GM19397 (cell line): ENCODE measurements at regions not wholly inside any gene's neighbourhood (a gene's known extent, or its start where the extent isn't known, plus 50 kb on each side); places are given as distances from the start of the nearest gene placed in this dataset.

Experiments
- ATAC-seq: cut with Tn5 transposase; IDR thresholded peaks from one replicate; pipeline ENCODE4 v1.9.1; 2021; ENCODE audit warnings: mild to moderate bottlenecking, moderate library complexity; ENCODE audit not compliant: unreplicated experiment

DNA sequence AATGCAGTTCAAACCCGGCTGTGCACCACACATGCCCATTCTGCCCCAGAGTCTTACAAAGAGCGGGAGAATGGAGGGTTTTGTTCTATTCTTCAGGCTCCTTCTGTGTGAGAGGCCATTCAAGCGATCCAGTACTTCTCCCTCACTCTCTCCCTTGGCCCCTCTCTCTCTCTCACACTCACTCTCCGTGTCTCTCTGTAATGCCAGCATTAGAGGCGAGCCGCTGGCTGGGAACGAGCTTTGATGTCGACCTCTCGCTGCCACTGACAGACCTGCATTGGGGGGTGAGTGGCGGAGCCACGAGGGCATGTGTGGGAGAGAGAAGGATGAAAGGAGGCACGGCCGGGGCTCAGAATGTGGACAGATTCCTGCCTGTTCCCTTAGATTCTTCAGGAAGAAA lies 231.7 kb upstream of the ARRDC4 start:
- ATAC-seq = no peak

DNA sequence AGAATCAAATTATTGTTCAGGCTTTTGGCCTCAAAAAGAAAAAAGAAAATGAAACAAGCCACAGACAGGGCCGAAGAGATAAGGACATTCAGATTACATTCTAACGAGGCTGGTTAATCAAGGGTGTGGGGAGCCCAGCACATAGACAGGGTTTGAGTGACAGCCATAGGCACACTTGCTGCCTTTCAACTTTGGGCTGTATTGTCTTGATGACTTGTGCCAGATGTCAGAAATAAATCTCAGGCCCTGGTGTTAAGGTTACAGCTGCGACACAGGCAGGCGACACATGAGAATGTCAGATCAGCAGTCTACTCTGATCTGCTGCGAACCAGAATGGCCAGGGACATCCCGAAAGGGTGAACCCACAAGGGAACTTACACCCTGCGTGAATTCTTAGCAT lies 231.2 kb upstream of the ARRDC4 start:
- ATAC-seq = no peak

DNA sequence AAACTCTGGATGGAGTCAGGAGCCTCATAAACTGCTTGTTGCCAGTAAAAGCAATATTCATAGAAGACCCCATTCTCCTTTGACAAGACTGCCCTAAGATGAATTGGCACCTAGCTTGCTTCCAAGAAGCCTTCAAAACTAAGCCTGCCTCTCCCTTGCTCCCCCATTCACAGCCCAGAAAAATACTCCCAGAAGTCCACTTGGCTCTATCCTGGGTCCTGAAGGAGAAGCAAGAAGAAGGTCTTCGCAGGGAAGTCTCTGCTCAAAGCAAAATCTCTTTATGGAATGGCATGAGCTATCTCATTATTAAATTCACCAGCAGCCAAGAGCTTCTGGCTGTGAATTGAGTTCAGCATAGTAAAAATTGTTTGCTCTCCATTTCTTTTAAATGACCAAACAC lies 230.2 kb upstream of the ARRDC4 start:
- no peak for ATAC-seq

GRCh38 chr15:97731859-97732258 lies 228.6 kb upstream of the ARRDC4 start:
- no peak for ATAC-seq

DNA sequence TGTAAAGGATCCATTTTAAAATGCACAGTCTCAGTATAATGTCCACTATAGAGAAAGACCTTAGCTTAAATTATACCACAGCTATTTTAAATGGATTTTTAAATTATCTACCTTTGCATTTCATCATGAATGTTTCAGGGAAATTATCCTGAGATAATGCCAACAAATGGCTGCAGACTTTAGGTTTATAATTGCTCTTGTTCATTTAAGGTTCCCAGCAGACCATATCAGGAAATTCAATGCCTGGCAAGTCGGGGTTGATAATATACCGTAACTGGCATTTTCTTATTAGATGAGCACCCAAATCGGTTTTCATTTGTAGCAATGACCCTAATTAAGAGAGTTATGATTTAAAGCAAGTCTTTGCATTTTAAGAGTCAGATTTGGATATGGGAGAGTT lies 227.1 kb upstream of the ARRDC4 start:
- ATAC-seq = no peak

GRCh38 chr15:97736748-97737147 lies 223.8 kb upstream of the ARRDC4 start:
- no peak for ATAC-seq

- peak; percentile 76 for ATAC-seq
Observed at GRCh38 chr15:97745481-97746071, 214.9 kb upstream of the ARRDC4 start.

DNA sequence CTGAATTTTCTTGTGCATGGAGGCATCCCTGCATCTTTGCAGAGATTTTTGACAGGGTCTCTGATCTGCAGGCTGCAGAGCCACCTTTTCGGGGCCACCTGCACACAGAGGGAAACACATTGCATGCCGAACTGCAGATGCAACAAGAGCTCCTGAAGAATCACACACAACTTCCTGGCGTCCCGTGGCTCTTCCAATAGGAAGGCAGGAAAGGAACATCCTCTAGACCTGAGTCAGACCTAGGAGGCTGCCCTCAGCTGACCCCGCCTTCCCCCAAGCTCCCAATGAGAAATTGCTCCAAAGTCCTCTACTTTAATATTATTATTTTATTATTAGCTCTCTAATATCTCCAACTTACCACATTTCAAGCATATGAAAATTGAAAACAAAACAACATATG lies 213.2 kb upstream of the ARRDC4 start:
- ATAC-seq = no peak

DNA sequence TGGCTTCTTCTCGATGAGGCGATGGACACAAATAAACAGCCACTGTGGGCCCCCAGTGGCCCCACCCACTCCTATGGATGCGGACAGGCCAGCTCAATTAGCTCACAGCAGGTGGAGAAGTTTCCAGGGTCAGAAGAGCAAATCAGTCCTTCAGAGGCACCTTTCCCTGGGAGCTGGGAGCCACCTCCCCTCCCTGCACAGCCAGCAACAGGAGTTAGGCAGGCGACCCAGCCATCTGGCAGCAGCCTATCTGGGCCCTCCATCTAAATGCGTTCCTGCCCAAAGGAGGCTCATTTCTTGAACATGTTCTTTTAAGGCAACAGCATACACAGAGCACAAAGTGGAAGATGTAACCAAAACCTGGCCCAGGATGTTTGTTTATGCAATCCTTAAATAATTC lies 211.9 kb upstream of the ARRDC4 start:
- no peak for ATAC-seq

- ATAC-seq = no peak
Observed at GRCh38 chr15:97750060-97750459, 210.4 kb upstream of the ARRDC4 start.

- no peak for ATAC-seq
Observed at GRCh38 chr15:97755726-97756125, 204.8 kb upstream of the ARRDC4 start.

DNA sequence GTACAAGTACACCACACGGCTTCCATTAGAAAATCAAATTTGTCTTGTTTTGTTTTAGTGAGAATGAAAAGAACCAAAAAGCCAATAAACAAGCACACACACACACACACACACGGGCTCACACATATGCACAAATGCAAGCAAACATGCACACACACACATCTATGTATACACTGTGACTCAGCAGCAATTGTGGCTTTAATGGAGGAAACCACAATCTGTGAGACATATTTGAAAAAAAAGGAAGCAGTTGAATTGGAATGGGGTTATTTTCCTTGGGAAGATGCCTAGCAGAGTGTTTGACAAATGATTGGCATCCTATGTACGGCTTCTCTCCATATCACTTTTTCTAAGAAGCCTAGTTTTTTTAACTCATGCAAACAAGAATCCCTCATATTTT lies 201.1 kb upstream of the ARRDC4 start:
- ATAC-seq = no peak

DNA sequence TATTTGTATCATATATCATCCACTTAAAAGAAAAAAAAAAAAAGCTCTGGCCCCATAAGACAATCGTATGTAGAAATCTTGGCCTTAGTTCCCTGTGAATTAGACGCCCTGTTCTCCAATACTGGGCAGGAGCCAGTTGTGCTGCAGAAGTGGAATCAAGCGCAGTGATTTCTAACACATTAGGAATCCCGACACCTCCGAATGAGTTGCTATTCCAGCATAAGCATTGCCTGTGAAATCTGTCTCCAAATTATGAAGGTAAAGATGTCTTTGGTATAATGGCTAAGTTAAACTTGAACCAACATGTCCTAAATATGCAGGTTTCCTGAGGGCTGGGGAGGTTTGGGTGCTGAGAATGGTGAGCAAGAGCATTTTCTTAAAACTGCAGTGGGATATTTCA lies 199.4 kb upstream of the ARRDC4 start:
- no peak for ATAC-seq

DNA sequence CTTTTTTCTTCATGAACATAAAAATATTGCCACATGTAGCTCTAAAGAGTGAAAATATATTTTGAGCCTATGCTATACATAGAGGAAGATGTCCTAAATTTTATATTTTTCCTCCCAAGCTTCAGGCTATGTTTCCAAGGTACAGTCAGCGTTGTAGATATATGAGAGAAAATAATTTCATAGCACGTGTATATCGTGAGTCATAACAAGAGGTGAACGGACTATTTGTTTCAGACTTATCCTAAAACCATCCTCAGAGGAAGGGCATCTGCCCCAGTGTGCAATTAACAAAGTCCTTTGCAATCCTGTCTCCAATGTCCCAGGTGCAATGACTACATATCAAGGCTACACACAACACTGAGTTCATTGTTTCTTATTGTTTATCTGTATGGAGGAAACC lies 177.3 kb upstream of the ARRDC4 start:
- no peak for ATAC-seq

GRCh38 chr15:97786741-97787140 lies 173.8 kb upstream of the ARRDC4 start:
- no peak for ATAC-seq

- ATAC-seq = no peak
Observed at GRCh38 chr15:97790180-97790579, 170.3 kb upstream of the ARRDC4 start.

DNA sequence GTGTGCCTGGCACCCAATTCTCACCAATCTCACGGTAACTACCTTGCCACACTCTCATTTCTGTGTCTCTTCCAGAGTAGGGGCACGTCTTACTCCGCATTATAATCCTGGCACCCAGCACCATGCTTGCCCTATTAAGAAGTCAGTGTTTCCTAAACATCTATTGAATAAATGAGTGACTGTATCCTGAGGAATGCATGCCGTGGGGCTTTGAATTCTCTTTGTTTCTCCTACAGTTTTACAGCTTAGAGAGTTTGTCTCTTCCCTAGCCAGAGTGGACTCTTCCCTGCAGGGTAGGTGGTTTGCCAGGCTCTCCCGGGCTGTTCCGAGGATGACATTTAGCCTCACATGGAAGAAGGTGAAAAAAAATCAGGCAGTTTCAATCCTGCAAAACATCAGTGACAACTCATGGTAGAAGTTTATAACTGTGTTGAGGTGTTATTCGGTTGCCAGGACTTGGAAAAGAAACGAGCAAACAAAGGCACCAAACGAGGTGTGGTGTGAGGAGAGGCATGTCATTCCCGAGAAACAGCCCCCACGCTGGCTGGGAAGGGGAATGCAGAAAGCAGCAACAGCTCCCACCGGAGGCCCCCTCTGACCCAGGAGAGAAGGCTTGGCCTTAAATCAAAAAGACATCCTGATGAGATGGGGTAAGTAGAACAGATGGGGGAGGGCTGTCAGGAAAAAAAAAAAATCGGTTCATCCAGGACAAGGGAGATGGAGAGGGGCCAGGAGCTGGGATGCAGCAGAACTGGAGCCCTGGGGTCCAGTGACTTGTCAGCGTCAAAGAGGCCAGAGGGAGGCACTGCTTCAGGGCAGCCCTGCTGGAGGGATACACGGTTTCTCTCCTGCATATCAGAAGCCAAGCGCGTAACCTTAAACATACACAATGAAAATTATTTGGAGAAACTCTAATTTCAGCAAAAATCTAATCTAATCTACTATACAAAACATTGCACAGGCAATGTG lies 168.4 kb upstream of the ARRDC4 start:
- ATAC-seq = no peak

DNA sequence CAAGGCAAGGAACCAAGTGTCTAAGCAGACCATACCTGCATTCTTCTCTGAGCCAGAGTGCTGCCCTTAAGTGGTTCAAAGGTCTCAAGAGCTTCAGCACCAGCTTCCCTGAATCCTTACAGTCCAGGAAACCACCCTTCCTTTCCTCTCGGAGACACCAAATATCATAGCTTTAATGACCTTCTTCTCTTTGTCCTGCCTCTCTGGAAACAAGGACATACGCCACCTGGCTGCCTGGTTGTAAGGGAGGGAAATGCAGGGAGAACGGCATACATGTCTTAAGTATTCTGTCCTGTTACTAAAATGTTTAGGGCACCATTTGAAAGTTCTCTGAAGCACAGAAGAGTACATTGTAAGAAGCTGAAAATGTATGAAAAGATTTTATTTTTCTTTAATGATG lies 155.6 kb upstream of the ARRDC4 start:
- no peak for ATAC-seq

GRCh38 chr15:97806766-97807165 lies 153.7 kb upstream of the ARRDC4 start:
- ATAC-seq = no peak

GRCh38 chr15:97815835-97816234 lies 144.7 kb upstream of the ARRDC4 start:
- ATAC-seq = no peak

- ATAC-seq = no peak
Observed at GRCh38 chr15:97817276-97817890, 143.1 kb upstream of the ARRDC4 start.

- ATAC-seq = no peak
Observed at GRCh38 chr15:97836003-97836402, 124.5 kb upstream of the ARRDC4 start.
